Activated naive CD4-positive, alpha-beta T cell treated with Interleukin-2 at 50 U/mL for 16 hours (primary cell): ENCODE measurements at regions not wholly inside any gene's neighbourhood (a gene's known extent, or its start where the extent isn't known, plus 50 kb on each side); places are given as distances from the start of the nearest gene placed in this dataset.

Source experiments
- DNase-seq: peaks from one replicate; pipeline ENCODE4 v3.0.0-alpha.2; 2020

DNA sequence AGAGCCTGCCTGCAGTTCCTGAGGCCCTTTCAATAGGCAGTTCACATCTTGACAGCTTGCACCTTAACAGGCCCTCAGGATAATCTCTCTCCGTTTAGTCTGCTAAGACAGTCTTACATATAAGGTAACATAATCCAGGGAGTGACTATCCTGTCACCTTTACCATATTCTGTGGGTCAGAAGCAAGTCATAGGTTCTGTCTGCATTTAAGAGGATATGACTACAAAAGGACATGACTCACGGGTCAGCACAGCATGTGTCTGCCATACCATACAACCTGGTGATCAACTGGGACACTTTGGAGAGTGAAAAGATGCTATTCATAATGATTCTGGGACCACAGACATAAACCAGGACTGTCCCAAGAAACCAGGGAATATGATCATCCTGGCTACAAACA lies 611.1 kb downstream of the SOX6 start:
- DNase-seq: no peak

DNA sequence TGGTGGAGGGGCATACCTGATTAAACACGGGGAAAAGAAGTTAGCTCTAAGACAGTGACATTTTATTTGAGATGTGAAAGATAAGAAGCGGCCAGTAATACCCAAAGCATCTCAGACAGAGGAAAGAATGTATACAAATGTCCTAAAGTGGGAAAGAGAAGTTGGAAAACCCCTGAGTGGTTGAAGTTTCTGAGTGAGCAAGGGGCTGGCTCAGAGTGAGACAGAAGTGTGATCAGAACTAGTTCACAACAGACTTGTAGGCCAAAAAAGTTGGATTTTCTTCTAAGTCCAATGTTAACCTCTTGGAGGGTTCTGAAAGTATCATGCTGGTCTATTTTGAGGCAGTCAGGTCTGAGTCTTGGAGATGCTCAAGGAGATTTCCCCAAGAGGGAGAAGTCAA lies 608.7 kb downstream of the SOX6 start:
- no peak for DNase-seq

DNA sequence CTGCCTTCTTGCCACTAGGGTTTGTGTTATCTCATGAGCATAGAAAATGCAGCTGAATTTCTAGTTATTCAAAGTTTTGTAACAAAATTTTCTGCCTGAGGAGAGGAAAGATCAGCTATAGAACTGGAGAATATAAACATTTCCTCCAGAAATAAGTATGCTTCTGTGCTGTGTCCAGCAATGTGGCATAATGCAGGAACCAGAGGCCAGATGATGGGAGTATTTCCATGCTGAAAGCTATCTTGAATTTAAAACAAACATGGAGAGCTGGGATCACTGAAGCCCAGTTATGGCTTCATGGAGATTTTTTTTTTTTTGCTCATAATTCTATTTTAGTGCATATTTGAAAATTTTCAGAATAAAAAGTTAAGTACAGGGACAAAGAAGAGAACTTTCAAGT lies 608.2 kb downstream of the SOX6 start:
- no peak for DNase-seq

DNA sequence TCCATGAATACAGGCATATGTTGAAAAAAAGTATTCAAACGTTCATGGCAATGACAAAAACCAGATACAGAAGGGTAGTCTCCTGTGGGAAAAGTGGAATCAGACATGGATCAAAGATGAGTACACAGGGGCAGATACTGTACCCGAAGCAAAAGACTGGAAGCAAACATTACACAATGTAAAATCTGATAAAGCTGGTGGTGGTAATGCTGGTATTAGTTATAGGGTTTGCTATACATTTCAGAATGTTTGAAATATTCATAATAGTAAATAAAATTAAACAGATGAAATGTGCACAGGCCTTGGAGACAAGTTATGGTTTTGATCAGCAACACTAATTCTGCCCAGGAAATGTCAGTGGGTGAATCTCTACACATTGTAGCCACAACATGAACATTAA lies 607.6 kb downstream of the SOX6 start:
- DNase-seq: no peak

DNA sequence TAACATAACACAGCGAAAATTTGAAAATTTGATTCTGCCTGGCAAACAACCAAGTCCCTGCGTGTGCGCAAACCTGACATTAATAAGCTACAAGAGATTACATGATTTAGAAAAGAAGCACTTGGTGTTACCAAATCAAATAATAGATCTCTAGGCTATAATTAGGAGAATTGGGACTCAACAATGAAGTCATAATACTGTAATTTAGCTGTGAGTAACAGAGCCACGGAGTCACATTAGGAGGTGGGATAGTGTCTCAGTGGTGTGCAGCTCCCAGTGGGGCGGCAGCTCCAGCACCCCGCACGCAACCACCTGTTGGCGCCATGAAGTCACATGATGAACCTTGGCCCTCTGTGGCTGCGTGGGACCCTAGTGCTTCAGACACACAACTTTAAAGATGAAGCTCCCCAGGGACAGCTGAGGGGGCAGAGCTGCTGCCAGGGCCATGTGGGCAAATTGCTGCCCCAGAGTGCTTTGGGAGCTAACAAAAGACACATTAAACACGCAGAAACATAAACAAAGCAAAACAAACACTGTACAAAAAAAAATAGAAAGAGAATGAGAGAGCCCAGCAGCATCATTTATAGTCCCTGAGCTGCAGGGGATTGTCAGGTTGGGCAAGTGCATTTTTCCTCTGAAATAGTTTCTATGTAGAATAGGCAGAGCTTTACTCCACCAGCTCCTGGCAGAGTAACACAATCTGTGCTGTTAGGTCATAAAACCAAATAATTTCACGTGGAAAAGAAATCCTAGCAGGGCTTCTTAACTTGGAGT lies 605.6 kb downstream of the SOX6 start:
- DNase-seq: no peak

DNA sequence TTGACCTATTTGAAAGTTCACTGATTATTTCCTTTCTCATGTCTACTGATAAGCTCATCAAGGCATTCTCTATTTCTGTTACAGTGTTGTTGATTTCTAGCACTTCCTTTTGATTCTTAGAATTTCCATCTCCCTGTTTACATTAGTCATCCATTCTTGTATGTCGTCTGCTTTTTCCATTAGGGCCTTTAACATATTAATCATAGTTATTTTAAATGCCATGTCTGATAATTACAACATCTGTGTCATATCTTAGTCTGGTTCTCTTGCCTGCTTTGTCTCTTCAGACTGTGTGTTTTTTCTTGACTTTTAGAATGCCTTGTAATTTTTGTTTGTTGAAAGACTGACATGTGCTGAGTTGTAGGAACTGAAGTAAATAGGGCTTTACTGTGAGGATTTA lies 602.1 kb downstream of the SOX6 start:
- DNase-seq: no peak

DNA sequence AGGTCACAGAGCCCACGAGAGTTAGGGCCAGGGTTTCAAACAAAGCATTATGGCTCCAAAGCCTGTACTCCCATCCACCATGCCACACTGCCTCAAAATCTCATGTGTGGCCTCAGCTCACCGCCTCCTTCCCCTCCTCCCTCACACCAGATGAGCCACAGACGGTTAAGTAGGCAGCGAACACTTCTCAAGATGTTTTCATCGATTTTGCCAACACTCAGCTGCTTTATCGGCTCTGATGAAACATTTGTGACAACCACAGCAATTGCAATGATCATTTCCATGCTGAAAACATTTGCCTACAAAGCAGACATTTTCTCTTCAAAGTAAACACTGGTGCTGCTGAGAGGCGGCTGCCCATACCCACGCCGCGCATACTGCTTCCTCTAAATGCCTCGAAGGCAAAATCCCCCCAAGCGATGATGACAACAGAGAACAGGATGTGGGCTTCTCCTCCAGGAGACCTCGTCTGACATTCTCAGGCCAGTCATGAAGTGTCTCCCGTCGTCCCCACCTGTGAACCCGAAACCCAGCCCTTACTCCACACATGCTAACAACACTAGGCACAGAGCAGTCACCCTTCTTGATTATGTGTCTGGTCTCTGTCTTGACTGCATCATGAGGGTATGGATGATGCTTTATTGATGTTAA lies 599.2 kb downstream of the SOX6 start:
- no peak for DNase-seq

DNA sequence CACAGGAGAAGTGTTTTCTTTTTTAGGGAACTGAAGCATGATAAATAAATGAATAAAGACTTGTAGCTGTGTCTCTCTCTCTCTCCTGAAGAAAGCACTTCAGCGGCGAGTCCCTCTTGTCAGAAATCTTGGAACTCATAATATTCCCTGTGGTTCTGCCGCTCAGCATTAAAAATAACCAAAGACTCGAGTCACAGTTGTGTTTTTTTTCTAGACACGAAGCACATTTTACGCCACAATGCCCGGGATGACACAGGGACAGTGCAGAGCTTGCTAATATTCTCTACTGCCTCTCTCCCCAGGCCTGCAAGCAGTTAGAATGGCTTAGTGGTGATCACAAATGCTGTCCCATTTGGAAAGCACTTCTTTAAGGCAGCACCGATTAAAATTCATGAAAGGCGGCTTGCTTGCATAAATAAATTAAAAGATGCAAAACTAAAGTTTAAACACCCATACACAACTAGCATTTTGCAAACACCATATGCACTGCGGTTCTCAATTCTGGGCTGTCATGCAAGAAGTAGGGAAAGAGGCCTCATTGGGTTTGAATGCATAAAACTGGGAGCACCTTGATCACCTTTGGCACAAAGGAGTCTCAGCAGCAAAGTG lies 597.4 kb downstream of the SOX6 start:
- no peak for DNase-seq

DNA sequence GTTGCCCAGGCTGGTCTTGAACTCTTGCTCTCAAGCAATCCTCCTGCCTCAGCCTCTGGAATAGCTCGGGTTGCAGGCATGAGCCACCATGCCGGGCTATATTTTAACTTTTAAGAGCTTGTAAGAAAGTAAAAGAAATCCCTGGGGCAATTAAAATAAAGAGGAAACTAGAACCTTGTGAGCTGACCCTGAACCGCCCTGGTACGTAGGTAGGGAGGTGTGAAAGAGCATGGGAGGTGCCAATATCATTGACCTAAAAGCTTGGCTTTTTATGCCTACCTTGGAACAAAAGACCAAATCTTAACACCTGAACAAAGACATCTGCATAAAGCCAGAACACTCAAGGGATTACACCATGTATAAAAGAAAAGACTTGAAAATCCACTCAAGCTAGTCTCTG lies 595.1 kb downstream of the SOX6 start:
- no peak for DNase-seq

DNA sequence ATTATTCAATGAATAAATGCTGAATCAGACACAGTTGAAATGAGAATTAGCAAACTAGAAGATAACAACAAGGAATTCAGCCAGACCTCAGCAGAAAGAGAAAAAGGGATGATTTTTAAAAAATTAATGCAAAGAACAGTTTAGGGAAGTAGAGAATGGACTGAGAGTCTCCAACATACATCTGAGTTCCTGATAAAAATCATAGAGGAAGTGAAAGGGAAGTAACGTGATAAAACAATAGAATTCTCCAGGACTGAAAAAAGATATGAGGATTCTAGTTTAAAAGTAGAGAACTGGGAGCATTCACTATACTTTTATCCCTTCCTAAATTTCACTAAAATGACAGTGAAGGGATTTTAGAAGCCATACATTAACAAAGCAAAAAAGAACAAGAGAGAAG lies 592.0 kb downstream of the SOX6 start:
- DNase-seq: no peak

DNA sequence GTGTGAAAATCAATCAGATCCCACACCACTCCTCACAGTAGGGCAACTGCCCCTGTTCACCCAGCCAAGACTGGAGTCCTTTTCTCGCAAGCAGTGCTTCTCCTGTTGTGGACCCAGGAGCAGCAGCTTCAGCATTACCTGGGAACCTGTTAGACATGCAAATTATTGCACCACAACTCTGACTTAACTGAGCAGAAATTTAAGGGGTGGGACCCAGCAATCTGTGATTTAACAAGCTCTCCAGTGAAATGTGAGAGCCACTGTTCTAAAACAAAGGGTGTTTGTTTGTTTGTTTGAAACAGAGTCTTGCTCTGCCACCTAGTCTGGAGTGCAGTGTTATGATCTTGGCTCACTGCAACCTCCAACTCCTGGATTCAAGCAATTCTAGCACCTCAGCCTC lies 591.4 kb downstream of the SOX6 start:
- DNase-seq: no peak

DNA sequence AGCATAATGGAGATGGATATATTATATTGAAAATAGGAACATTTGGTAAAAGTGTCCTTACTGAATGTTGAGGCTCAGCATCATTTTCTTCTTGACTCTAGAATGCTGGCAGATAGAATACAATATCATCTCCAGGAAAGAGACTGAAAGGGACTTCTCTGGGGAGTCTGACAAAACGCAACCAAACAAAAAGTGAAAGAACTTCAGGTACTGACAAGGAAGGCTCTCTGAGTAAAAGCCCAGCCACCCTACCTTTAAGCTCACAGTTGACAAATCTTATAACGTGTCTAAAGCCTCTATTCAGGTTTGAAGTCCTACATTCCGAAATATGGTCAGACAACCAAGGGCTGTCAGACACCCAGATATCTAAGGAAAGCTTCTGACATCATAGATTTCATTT lies 590.8 kb downstream of the SOX6 start:
- DNase-seq: no peak

DNA sequence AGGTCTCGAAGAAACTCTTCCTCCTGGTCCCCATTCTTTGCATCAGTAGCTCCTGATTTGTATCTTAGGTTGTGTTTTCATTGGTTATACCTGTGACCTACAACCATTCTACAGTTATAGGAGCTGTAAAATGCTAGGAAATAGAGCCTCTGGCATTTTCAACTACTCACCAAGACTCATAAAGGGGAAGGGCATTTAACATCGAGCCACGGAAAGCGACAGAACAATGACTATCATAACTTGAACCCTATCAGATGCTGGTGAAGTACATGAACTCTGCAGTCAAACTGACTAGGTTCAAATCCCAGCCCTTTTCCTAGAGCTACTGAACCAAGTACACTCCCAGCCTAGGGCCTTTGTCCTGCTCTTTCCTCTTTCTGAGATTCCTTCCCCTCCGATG lies 588.0 kb downstream of the SOX6 start:
- no peak for DNase-seq

DNA sequence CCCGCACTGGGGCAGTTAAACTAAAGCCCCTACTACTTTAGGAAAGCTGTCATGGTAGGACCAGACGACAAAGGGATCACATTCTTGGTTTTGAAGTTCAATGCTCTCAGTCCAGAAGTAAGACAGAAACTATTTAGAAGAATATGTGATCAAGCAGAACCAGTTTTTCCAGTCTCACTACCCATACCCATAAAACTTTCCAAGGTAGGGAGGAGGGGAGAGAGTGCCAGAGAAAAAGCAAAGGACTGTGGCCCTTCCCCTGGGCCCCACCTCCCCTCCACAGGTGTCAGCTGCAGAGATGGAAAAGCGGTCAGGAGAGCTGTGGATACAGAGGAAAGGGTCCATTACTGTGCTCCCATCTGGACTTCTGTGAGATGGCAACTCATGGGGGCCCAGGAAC lies 587.1 kb downstream of the SOX6 start:
- no peak for DNase-seq

DNA sequence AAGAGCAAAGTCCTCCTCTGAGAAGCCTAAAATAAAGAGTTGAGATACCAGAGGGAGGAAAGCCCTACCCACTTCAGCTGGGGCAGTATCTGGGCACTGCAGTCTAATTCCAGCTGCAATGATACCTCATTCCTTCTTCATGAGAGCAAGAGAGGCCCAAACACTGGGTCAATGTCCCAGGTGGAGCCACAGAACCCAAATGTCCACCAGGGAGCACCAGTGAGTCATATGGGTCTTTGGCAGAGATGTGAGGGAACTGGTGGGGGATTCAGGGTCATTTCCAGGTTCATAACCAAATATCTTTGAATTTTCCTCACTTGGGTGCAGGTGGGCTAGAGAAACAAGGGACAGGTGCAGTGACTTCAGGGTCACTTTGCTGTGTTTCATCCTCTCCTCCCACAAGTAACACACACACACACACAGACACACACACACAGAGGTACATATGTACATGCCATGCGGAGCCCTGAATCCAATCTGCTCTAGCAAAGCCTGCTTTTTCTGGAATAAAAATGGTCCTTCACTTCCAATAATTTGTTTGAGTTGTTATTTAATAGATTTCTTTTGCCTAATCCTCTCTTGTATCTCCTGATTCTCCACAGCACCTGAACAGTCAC lies 585.4 kb downstream of the SOX6 start:
- no peak for DNase-seq

DNA sequence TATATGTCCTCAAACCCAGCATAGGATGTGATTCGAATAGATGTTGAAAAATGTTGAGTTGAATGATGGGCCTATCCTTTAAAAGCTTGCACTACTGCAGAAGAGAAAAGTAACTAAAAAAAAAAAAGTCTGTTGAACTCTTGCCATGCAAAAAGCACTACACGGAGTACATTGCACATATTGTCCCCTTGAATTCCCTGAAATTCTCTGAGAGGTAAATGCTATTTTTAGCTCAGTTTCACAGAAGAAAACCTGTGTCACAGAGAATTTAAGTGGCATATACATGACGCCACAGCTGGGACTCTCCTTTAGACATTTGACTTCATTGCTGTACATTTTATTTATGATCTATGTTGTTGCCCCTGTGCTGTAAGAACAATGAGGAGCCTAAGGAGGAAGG lies 583.8 kb downstream of the SOX6 start:
- DNase-seq: no peak

DNA sequence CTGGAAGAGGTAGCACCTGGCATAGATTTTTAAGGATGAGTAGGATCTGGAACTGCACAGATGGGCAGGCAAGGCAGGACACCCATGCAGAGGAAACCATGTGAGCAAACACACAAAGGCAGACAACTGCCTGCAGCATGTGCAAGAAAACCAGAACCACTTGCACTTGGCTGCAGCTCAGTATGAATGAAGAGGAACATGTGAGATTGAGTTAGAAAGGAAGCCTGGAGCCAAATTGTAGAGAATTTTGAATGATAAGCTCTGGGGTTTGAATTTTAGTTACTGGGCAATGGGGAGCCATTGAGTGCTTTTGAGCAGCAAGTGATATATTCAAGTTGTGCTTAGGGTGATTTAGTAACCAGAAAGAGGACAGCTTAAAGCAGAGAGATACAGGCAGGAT lies 583.4 kb downstream of the SOX6 start:
- DNase-seq: no peak

DNA sequence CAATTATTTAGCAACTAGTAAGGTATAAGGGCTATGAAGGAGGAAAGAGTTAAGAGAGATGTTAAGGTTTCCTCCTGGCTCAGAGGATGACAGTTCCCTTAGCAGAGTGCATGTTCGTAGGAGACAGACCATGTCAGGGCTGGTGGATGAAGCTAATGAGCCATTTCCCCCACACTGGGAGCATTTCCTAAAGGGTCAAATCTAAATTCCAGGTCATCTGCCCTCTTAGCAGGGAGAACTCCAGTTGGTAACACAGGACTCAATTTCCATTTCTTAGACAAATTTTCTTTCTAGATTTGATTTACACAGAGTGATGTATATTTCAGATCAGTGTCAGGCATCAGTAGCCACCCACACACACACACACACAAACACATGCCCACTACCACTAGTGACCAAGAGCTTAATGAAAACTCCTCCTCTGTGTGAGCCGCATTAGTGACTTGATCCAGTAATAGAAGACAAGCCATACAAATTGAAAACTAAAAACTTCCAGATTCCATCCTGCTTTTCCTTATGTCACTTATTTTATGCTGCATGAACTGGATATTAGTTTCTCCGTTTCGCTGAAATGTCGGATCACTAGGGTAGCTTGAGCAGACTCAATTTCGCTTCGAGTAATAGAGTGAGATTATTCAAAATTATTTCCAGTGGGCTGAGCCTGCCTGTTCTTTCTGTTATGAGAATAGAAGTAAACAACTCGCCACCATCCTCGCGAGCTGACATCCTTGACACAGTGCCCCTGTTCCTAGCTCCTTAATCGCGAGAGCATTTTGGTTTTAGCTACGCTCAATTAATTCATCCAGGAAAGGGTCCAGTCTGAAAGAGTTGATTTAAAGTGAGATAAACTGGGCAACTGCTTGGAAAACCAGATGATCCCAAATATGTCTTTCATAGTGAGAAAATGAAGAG lies 582.6 kb downstream of the SOX6 start:
- DNase-seq: no peak

DNA sequence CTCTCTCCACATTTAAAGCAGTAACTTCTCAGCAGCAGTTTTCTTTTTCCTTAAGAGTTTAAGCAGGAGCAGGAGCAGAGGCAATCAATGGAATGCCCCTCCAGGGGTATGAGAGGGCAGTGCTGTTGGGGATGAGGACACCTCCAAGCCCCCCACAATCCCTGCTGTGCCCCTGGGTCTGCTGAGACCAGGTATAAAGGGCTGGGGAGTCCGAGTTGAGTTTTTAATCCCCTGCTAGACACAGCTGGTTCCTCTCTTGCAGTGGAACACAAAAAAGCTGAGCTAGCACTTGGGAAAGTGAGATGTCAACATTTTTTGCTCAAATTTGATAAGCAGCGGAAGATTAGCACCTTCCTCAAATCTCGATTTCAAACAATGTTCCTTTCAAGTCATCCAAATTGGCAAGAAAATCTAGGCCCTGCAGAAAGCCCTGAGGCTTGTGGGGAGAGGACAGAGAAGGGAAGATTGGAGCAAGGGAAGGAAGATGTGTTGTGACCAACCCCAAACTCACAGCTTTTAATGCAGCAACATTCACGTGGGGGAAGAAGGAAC lies 581.9 kb downstream of the SOX6 start:
- no peak for DNase-seq

DNA sequence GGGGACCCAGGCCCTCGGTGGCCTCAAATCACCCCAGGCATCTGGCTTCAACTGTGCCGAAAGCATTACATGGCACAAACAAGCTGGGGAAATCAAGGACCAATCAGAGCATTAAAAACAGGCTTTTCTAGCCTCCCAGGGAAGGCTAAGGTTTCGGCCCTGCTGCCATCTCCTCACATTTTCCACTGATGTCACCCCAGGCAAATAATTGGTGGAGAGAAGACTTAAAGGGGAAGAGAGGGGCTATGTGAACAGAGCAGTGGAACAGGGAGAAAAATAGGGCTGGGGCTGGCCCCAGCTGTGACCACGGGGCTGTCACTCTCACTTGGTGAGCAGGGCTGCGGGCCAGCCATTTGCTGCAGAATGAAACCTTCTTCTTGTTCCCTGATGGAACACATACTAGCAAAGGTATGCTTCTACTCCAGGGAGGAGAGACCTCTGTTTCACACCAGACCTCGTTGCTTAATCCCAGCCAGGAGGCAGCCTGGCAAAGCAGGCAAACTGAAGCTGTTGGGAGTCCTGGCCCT lies 581.3 kb downstream of the SOX6 start:
- DNase-seq: no peak

DNA sequence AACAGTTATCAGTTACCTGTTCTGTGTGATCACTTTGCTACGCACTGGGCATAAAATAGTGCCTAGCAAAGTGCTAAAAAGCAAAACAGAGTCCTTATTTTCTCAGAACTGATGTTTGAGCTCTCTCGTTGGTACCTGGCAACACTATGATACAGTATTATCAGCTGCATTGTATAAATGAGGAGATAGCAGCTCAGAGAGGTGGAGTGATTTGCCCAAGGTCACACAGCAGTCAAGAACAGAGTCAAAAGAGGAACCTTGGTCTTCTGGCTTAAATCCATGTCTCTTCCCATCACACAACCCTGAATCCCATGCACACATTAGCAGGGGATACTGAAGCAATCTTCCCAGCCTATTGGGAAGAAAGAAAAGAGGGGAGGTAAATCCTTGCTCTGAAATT lies 580.5 kb downstream of the SOX6 start:
- DNase-seq: no peak

DNA sequence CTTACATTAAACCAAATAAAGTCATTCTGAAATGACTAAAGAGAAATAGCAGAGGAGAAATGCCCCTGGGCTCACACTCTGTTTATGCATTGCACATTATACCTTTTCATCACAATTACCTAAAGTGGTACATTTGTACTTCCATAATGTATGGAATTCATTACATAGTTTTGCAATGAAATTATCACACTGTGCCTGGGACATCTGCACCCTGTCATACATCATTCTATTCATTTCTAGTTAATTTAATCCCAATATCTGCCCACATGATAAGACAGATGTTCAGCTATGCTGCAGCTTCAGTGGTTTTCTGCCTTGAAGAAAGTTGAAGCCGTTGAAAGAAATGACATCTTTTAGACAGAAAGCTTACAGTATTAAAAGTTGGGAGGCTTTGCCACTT lies 580.0 kb downstream of the SOX6 start:
- DNase-seq: no peak
